B cell (primary cell): ENCODE measurements at regions not wholly inside any gene's neighbourhood (a gene's known extent, or its start where the extent isn't known, plus 50 kb on each side); places are given as distances from the start of the nearest gene placed in this dataset.

Experiments
- CTCF ChIP-seq: fragments of 200-600 bp; IDR thresholded peaks from one replicate; pipeline ENCODE4 v1.8.0; 2022; ENCODE audit warnings: antibody characterized with exemption, mild to moderate bottlenecking
- EZH2 ChIP-seq: IDR thresholded peaks from 2 replicates; pipeline ENCODE4 v1.6.1; 2012; ENCODE audit warnings: borderline replicate concordance, low read depth, mild to moderate bottlenecking, moderate library complexity, low read length; ENCODE audit not compliant: insufficient read depth, poor library complexity, severe bottlenecking

GRCh38 chr1:232732344-232732910 lies 72.8 kb upstream of the MAP10 start:
- TF ChIP-seq EZH2 (no peak), CTCF (no peak)
